ENCODE measurements at regions not wholly inside any gene's neighbourhood (a gene's known extent, or its start where the extent isn't known, plus 50 kb on each side); places are given as distances from the start of the nearest gene placed in this dataset.

DNA sequence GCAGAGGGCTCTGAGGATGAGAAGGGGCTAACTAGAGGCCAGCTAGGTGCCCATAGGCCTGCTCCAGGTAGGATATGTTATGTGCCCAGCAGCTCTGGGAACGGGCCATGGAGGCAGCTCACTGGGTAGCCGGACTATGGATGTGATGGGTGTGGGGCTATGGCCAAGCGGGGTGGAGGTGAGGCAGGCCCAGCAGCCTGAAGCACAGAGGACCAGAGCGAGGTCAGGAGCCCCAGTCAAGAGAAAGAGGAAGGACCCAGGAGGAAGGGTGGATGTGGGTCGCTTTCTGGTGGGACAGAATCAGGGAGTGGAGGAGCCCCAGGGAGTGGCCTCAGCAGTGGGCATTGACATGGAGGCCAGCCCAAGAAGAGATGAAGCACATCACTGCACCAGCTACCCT, 117.9 kb upstream of the MLN start:
- DNase-seq: no peak

DNA sequence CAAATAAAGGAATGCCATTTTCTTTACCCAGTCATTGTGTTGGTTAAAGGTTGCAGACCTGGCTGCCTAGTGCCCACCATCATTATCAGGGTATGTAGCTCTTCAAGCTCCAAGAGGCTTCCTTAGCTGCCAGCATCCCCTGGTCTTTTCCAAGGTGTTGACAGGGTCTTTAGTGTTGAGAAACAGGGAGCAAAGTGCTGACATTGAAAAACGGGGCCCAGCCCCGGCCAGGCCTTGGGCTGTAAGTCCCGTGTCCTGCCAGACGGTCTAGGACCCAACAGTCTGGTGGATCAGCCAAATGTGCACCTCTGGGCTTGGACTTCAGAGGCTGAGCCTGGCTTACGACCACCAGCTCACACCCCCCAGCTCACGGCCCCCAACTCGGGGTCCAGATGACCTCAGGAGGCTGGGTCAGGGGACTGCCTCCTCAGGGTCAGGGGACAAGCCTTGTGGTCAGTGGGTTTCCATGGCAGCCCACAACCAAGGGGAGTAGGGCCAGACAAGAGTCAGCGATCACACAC, 114.4 kb upstream of the MLN start:
- DNase-seq: no peak

DNA sequence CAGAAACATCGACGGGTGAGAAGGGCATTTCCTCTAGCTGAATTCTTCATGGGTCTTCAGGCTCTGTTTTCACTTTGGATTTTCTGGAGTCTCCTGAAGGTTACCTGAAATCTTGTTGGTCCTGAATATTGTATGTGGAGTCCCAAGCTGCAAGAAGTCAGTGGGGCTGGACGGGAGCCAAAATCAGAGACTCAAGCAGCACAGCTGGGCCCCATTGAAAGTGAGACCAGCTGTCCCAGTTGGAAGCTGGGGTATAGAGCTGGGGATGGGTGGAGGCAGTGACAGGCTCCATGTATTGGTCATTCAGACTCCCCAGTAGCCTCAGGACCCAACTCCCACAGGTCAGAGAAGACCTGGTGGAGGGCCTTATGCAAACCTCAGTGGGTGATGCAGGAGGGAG, 111.3 kb upstream of the MLN start:
- DNase-seq: no peak

- no peak for DNase-seq
Measured at GRCh38 chr6:33914645-33915044, 110.8 kb upstream of the MLN start.

- DNase-seq: no peak
Measured at GRCh38 chr6:33912195-33912594, 108.4 kb upstream of the MLN start.

GRCh38 chr6:33911488-33911887, 107.7 kb upstream of the MLN start:
- no peak for DNase-seq

GRCh38 chr6:33910594-33910993, 106.8 kb upstream of the MLN start:
- no peak for DNase-seq

DNA sequence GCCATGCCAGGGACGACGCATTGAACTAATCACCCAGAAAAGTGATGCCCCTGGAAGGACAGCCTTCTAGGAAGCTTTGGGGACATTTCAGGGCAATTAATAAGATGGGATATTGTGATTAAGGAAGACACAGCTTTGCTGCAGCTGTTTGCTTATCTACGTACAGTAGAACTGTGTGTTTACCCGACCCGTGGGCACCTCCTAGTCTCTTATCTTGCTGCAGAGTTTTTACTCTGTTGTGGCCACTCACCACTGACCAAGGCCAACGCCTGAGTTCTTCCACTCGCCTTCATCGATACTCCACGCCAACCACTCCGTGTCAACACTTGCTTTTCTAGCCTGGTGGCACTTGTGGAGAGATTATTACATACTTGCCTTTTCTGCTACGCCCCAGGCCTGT, 105.9 kb upstream of the MLN start:
- DNase-seq: no peak

GRCh38 chr6:33908025-33908424, 104.2 kb upstream of the MLN start:
- no peak for DNase-seq

DNA sequence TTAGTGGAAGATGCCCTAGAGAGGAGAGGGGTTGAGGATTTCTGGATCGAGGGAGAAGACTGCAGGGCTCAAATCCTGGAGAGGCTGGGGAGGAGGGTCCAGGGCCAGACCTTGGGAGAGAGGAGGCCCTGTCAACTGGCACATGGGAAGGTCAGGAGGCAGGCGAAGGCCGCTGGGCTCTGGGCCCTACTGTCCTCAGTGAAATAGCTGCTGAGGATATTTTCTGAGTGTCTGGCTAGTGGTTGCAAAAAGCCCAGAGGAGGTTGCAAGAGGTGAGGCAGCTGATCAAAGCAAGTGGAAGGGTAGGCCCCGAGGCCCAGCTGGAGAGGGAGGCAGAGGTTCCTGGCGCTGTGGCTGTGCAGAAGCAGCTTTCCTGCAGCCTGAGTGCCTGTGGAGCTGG, 103.4 kb upstream of the MLN start:
- no peak for DNase-seq

DNA sequence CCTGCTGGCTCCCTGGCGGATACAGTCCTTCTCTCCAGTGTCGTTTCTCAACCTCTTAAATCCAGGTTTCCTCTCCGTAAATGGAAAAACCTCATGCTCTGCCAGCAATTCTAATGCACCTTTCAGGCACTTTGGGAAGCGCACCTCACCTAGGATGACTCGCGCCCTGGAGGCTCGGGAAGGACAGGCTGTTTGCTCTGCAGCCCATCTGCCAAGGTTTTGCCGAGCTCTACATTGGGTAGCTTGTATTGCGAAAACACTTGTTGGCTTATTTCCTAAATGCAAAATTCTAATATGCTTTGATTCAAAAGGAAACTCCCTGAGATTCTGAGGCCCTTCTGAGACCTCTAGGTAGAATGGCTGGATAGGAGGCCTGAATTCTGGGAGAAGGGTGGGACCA, 102.6 kb upstream of the MLN start:
- no peak for DNase-seq

- DNase-seq: no peak
Measured at GRCh38 chr6:33905071-33905609, 101.3 kb upstream of the MLN start.

DNA sequence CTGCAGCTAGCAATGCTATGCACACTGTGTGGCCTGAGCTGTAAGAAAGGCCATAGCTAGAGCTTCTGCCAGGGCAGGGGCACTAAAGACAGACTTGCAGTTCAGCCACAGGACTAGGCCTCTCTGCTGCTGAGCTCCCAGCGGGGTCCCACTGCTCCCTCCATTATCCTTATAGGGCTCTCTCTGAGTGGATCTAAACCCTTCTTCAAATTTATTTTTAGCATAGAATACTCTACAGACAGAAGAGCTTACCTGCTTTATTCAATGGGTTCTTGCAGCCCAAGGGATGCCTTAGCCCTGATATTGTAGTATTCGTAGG, 100.9 kb upstream of the MLN start:
- DNase-seq: no peak

- no peak for DNase-seq
Measured at GRCh38 chr6:33904050-33904746, 100.4 kb upstream of the MLN start.

DNA sequence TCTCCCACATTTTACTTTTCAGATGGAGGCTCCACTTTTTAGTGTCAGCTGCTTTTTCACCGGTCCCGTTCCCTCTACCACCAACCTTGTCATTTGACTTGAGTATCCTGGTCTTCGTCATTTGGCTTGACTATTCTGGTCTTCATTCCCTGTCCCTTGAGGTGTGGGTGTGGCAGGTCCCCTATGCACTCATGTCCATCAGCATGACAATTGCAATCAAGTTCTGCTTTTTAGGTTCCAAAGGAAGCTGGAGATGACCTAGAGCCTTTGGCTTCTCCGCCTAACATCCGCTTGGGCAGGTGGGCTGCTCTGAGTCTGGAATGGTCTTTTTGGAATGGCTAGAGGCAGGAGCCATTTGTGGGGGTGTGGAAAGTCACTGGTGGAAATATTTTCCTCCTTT, 99.8 kb upstream of the MLN start:
- DNase-seq: no peak

GRCh38 chr6:33902457-33902853, 98.7 kb upstream of the MLN start:
- no peak for DNase-seq

DNA sequence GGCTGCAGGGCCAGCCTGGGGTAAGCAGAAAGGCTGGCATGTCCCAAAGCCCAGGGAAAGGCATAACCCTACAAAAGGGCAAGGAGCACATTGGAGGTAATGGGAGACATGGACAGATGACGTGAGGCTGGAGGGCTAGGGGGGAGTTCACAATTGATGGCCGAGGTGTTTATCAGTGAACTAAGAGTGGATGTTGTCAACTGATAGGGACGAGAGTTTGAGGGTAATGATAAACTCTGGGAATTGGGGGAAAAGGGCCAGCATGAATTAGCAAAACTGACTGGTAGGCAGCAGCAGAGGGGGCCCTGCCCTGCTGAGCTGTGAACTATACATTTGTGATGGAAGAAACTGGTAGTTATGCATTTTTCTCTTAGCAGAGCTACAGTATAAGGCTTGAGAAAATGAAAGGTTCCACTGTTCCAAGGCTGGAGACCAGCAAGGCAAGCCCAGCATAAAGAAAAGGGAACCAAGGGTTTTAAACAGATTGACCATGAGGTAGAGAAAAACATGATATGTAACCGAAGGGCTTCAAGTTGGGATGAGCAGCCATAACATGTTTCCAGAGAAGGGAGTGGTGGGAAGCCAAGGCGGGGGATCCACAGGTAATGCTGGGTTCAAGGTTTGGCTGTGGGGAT, 98.1 kb upstream of the MLN start:
- no peak for DNase-seq

- DNase-seq: no peak
Measured at GRCh38 chr6:33898771-33899170, 95.0 kb upstream of the MLN start.

GRCh38 chr6:33897189-33897780, 93.5 kb upstream of the MLN start:
- DNase-seq: no peak

DNA sequence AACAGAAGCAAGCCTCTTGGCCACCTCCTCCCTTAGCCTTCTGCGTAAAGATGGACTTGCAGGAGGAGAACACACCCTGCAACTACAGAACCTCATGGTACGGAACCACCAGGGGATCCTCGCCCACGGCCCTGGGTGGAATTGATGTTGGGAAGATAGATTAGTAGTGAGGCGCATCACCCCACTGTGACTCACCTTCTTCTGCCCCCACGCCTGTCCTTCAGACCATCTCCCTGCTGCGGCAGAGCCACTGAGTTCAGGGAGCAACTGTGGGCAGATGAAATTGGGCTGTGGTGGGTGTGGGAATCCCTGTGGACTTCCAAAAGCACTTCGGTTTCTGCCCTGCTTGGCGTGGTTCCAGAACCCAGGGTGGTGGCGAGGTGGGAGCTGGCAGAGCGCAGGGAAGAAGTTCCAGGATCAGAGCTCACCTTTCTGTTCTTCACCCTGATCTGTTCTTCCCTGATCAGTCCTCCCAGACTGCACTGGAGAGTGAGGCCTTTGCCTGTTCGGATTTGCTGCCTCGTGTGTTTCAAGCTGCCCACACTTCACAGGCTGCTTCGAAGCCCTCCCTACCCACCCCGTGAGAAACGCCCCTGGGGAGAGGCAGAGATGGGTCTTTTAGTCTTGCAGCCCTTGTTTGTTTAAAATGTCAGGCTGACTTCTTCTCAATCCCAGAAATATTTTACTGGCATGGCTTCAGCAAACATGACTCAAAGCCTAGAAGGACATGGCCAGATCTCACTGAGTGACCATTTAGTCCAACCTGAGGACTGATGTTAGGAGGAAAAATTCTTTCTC, 92.8 kb upstream of the MLN start:
- DNase-seq: no peak

DNA sequence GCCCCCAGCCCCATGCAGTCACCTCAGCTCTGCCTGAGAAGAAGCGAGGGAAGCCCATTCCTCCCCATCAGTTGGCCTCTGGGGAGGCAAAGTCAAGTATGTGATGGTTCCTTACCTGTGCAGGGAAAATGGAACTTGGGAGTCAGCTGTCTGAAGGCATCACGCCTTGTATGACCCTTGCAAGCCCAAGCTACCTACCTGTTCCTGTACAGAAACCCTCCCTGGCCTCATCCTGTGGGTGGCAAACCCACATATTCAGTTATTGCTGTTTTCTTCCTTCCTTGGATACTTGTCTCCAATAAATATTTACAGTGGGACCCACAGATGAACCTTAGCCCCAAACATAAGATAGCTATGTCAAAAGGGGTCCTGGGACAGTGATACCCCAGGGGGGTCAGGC, 92.2 kb upstream of the MLN start:
- no peak for DNase-seq

- no peak for DNase-seq
Measured at GRCh38 chr6:33895296-33895695, 91.5 kb upstream of the MLN start.

- DNase-seq: no peak
Measured at GRCh38 chr6:33894438-33894837, 90.6 kb upstream of the MLN start.
